ENCODE measurements at regions not wholly inside any gene's neighbourhood (a gene's known extent, or its start where the extent isn't known, plus 50 kb on each side); places are given as distances from the start of the nearest gene placed in this dataset.

DNA sequence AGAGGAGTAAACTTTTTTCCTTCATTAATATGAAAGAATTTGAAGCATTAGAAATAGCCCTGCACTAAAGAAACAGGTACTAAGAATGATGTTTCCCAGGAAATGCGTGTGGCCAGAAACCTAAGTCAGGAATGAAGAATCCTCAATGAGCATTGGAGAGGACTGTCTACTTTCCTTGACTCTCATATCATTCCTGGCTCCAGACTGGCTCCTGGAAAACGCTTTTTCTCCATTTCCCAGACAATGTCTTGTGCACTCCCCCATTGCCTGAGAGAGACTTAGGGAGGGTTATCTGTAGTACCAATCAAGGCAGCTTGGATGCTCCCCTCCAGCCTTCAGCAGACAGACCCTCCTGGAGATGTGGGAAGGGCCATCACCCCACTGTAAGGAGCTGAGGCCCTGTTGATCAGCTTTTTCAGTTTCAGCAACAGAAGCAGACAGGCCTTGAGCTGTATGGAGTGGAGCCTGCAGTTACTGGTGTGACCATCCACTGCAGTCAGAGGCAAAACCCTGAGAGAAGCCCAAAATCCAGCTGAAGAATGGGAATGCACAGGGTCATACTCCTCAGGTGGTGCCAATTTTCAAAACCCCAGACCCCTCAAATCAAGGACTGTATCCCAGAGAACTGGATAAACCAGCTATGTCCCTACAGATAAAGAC lies 127.3 kb upstream of the NT5E start:
- H3K4me1 ChIP-seq (ENCODE audit: low read depth), result no peaks in the 10 kb centered on the region
- ATAC-seq, result no peak
- TF ChIP-seq, protein P1, sequence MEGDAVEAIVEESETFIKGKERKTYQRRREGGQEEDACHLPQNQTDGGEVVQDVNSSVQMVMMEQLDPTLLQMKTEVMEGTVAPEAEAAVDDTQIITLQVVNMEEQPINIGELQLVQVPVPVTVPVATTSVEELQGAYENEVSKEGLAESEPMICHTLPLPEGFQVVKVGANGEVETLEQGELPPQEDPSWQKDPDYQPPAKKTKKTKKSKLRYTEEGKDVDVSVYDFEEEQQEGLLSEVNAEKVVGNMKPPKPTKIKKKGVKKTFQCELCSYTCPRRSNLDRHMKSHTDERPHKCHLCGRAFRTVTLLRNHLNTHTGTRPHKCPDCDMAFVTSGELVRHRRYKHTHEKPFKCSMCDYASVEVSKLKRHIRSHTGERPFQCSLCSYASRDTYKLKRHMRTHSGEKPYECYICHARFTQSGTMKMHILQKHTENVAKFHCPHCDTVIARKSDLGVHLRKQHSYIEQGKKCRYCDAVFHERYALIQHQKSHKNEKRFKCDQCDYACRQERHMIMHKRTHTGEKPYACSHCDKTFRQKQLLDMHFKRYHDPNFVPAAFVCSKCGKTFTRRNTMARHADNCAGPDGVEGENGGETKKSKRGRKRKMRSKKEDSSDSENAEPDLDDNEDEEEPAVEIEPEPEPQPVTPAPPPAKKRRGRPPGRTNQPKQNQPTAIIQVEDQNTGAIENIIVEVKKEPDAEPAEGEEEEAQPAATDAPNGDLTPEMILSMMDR (IDR thresholded peaks at IDR 0.05), result no peak
- DNase-seq, result no peak
- no peaks in the 10 kb centered on the region for H3K9me3 ChIP-seq
- H3K4me3 ChIP-seq, result no peak overlapping the region
- H3K36me3 ChIP-seq (ENCODE audit: low read depth), result no peaks in the 10 kb centered on the region
- intact Hi-C loops (cut with DNase I, micrococcal nuclease), result no loop called here

DNA sequence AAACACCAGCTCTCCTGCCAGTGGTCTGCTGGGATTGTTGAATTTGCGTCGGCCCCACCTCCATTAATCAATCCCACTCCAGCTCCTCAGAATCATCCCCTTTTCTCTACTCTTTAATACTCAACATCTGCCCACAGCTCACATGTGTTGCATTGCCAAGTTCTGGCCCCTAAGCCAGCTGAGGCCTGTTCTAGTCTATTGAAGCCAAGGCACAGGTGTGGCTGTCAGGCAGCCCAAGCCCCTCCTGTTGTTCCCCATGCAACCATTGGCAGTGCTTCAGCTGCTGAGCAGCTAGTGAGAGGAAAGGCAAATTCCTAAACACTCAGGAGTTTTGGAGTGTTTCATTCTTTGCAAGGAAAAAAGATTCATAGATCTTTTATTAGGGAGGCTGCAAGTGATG lies 128.0 kb upstream of the NT5E start:
- no peak for ATAC-seq

DNA sequence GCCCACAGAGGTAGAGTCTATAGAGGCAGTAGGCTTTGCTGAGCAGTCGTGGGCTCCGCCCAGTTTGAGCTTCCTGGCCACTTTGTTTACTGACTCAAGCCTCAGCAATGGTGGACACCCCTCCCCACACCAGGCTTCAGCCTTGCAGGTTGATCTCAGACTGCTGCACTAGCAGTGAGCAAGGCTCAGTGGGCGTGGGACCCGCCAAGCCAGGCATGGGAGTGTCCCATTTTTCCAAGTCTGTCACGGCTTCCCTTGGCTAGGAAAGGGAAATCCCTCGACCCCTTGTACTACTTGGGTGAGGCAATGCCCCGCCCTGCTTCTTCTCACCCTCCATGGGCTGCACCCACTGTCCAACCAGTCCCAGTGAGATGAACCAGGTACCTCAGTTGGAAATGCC lies 135.3 kb upstream of the NT5E start:
- no peak for ATAC-seq

More for the DNA sequence above, 128.0 kb upstream of the NT5E start:
- no peaks in the 10 kb centered on the region for H3K36me3 ChIP-seq (ENCODE audit: low read depth)
- H3K4me3 ChIP-seq, result no peak overlapping the region
- no peaks in the 10 kb centered on the region for H3K4me1 ChIP-seq (ENCODE audit: low read depth)
- H3K9me3 ChIP-seq, result no peaks in the 10 kb centered on the region
- TF ChIP-seq, protein P1 (IDR thresholded peaks at IDR 0.05), result no peak
- intact Hi-C loops (cut with DNase I, micrococcal nuclease), result no loop called here
- DNase-seq, result no peak

DNA sequence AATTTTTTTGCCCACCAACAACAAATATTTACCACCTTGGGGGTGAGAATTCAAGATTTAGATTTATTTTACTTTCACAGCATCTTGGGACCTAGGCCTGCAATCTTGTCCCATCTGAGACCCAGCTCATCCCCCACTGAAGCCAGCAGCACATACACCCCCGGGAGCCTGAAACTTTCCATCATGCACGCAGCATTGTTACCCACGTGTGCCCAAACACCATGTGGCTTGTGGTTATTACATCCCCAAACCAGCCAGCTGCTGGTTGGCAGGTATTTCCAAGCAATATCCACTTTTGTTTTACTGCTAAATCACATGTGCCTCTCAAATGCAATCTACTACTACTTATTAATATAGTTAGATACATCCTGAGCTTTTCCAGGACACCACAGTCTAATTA lies 149.3 kb upstream of the NT5E start:
- DNase-seq (no peak), ATAC-seq (no peak)
- H3K4me1 ChIP-seq (ENCODE audit: low read depth), result no peaks in the 10 kb centered on the region
- no peaks in the 10 kb centered on the region for H3K9me3 ChIP-seq
- H3K4me3 ChIP-seq, result no peak overlapping the region
- TF ChIP-seq, protein P1 (IDR thresholded peaks at IDR 0.05), result no peak
- intact Hi-C loops (cut with DNase I, micrococcal nuclease), result no loop called here
- H3K36me3 ChIP-seq (ENCODE audit: low read depth), result peaks cover 3% of the 10 kb centered on the region

More for the DNA sequence above, 135.3 kb upstream of the NT5E start:
- H3K36me3 ChIP-seq (ENCODE audit: low read depth), result no peaks in the 10 kb centered on the region
- DNase-seq, result no peak
- TF ChIP-seq, protein P1 (IDR thresholded peaks at IDR 0.05), result no peak
- H3K9me3 ChIP-seq, result no peaks in the 10 kb centered on the region
- intact Hi-C loops (cut with DNase I, micrococcal nuclease), result no loop called here
- H3K4me3 ChIP-seq, result no peak overlapping the region
- no peaks in the 10 kb centered on the region for H3K4me1 ChIP-seq (ENCODE audit: low read depth)

DNA sequence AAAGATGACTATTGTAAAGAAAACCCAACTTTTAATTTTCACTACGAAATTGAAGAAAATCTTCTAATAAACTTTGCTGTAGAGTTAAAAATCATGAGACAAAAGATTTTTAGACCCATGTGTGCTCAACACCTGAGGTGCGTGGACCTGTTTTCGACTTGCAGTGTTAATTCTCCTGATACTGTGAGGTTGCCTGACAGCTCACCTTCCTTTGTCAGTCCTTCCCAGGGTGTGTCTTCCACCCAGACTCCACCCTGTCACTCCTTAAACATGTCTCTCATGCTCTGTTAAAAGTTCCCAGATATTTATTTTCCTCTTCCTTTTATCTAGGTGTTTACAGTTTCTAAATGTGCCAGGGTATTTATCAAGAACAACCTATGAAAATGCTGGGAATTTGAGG lies 151.3 kb upstream of the NT5E start:
- no peak for ATAC-seq
- intact Hi-C loops (cut with DNase I, micrococcal nuclease), result no loop called here
- no peak overlapping the region for H3K4me3 ChIP-seq

More for the DNA sequence above, 151.3 kb upstream of the NT5E start:
- no peaks in the 10 kb centered on the region for H3K4me1 ChIP-seq (ENCODE audit: low read depth)
- no peaks in the 10 kb centered on the region for H3K9me3 ChIP-seq
- TF ChIP-seq, protein P1 (IDR thresholded peaks at IDR 0.05), result no peak
- DNase-seq, result no peak
- H3K36me3 ChIP-seq (ENCODE audit: low read depth), result peaks cover 3% of the 10 kb centered on the region
